Stimulated activated memory B cell treated with anti-CD40 and anti-IgM and Interleukin-4, amounts not matched to agents 10 μg/mL and 1 μg/mL and 100 μg/mL, for 72 hours (primary cell): ENCODE measurements at regions not wholly inside any gene's neighbourhood (a gene's known extent, or its start where the extent isn't known, plus 50 kb on each side); places are given as distances from the start of the nearest gene placed in this dataset.

Experiments used
- ATAC-seq: fragments of 150-1000 bp; cut with Tn5 transposase; 2 replicates; pipeline ENCODE4 v1.10.0; 2021
- H3K27ac Mint-ChIP-seq: one replicate; pipeline ENCODE4 v1.8.0; 2022; ENCODE audit warnings: mild to moderate bottlenecking, mixed read lengths
- H3K27me3 Mint-ChIP-seq: one replicate; pipeline ENCODE4 v1.8.0; 2022; ENCODE audit warnings: mixed read lengths
- H3K36me3 Mint-ChIP-seq: one replicate; pipeline ENCODE4 v1.8.0; 2022; ENCODE audit warnings: mixed read lengths
- H3K4me1 Mint-ChIP-seq: one replicate; pipeline ENCODE4 v1.8.0; 2022; ENCODE audit warnings: mixed read lengths
- H3K4me3 Mint-ChIP-seq: one replicate; pipeline ENCODE4 v1.8.0; 2022; ENCODE audit warnings: mild to moderate bottlenecking, moderate library complexity, mixed read lengths
- H3K9me3 Mint-ChIP-seq: one replicate; pipeline ENCODE4 v1.8.0; 2022; ENCODE audit warnings: mixed read lengths

DNA sequence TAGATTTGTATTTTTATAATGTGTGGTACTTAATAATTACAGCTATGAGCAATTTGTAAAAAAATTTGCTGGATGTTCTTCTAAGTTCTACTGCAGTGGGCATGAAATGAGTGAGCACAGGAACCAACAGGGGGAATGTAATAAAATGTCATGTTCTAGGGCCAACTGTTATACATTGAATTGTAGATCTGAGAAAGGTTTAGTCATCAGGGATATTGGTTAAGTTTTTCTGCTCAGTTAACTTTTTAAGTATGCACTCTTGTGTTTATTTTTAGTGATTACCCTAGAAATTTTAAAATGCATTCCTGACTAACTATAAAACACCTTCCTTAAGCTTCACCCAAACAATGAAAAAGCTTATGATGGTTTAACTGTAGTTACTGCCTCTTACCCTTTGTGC, 101.8 kb downstream of the CAND1 start:
- Mint-ChIP-seq H3K36me3 (peaks cover 6% of the 10 kb centered on the region), H3K27ac (no peak overlapping the region), H3K4me3 (no peak overlapping the region), H3K9me3 (peaks cover 3% of the 10 kb centered on the region), H3K27me3 (no peaks in the 10 kb centered on the region), H3K4me1 (no peaks in the 10 kb centered on the region)
- ATAC-seq = no peak

- H3K27me3 Mint-ChIP-seq = peaks cover 7% of the 10 kb centered on the region
- peaks cover 4% of the 10 kb centered on the region for H3K36me3 Mint-ChIP-seq
- ATAC-seq = no peak
- H3K4me1 Mint-ChIP-seq = no peaks in the 10 kb centered on the region
- H3K27ac Mint-ChIP-seq = no peak overlapping the region
- peaks cover 3% of the 10 kb centered on the region for H3K9me3 Mint-ChIP-seq
- no peak overlapping the region for H3K4me3 Mint-ChIP-seq
Observed at GRCh38 chr12:67377021-67377420, 107.9 kb downstream of the CAND1 start.

- Mint-ChIP-seq H3K9me3 (no peaks in the 10 kb centered on the region), H3K36me3 (no peaks in the 10 kb centered on the region), H3K27ac (no peak overlapping the region), H3K27me3 (peaks cover 7% of the 10 kb centered on the region), H3K4me3 (no peak overlapping the region), H3K4me1 (no peaks in the 10 kb centered on the region)
- no peak for ATAC-seq
Observed at GRCh38 chr12:67377541-67377940, 108.4 kb downstream of the CAND1 start.

- H3K4me1 Mint-ChIP-seq = no peaks in the 10 kb centered on the region
- H3K9me3 Mint-ChIP-seq = no peaks in the 10 kb centered on the region
- peaks cover 7% of the 10 kb centered on the region for H3K27me3 Mint-ChIP-seq
- no peaks in the 10 kb centered on the region for H3K36me3 Mint-ChIP-seq
- H3K4me3 Mint-ChIP-seq = no peak overlapping the region
- ATAC-seq = no peak
- no peak overlapping the region for H3K27ac Mint-ChIP-seq
Observed at GRCh38 chr12:67382241-67382871, 113.2 kb downstream of the CAND1 start.

GRCh38 chr12:67386869-67387565, 117.9 kb downstream of the CAND1 start:
- H3K36me3 Mint-ChIP-seq = no peaks in the 10 kb centered on the region

DNA sequence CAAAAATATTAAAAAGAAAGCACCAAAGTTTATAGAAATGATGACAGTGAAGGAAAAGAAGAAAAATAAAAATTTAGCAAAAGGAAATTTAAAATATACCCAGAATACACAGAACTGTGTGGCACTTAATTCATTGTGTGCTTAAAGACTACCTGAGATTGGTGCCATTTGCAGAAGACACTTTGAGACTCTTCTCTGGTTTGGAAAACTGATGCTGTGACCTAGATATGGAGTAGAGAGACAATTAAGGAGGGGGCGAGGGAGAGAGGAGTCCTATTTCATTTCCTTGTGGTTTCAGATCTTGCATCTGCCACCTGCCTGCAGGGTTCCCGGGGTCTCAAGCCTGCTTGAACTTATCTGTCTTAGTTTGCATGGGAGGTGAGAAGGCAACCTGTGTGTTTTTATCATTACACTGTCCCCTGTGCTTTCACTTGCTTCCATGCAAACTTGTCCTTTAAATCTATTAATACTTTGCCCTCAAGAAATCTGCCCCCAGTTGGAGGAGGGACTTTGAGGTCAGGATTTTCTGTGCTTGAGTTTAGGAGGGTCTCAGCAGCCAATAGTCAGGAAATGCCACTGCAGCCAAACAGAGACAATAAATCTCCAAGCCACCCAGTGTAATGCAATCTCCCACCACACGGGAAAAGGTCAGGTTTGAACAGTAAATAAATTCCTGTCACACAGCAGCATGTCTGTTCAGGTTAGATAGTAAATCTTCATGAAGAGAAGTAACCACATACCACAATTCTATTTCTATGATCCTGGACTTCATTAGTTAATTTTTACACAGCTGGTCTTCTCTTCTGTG, 119.4 kb downstream of the CAND1 start:
- no peak overlapping the region for H3K27ac Mint-ChIP-seq
- H3K4me1 Mint-ChIP-seq = no peaks in the 10 kb centered on the region
- peaks cover 3% of the 10 kb centered on the region for H3K9me3 Mint-ChIP-seq
- no peaks in the 10 kb centered on the region for H3K27me3 Mint-ChIP-seq
- H3K4me3 Mint-ChIP-seq = no peak overlapping the region
- no peaks in the 10 kb centered on the region for H3K36me3 Mint-ChIP-seq
- ATAC-seq = no peak

More at GRCh38 chr12:67386869-67387565, 117.9 kb downstream of the CAND1 start:
- no peaks in the 10 kb centered on the region for H3K4me1 Mint-ChIP-seq
- no peaks in the 10 kb centered on the region for H3K27me3 Mint-ChIP-seq
- H3K4me3 Mint-ChIP-seq = no peak overlapping the region
- ATAC-seq = no peak
- peaks cover 3% of the 10 kb centered on the region for H3K9me3 Mint-ChIP-seq
- H3K27ac Mint-ChIP-seq = no peak overlapping the region

GRCh38 chr12:67390273-67390672, 121.1 kb downstream of the CAND1 start:
- H3K4me1 Mint-ChIP-seq = no peaks in the 10 kb centered on the region
- no peaks in the 10 kb centered on the region for H3K27me3 Mint-ChIP-seq
- H3K36me3 Mint-ChIP-seq = no peaks in the 10 kb centered on the region
- no peak overlapping the region for H3K4me3 Mint-ChIP-seq
- H3K27ac Mint-ChIP-seq = no peak overlapping the region
- peak; percentile 39 for ATAC-seq
- H3K9me3 Mint-ChIP-seq = peaks cover 3% of the 10 kb centered on the region

GRCh38 chr12:67391034-67391433, 121.9 kb downstream of the CAND1 start:
- Mint-ChIP-seq H3K9me3 (peaks cover 3% of the 10 kb centered on the region), H3K36me3 (no peaks in the 10 kb centered on the region)

DNA sequence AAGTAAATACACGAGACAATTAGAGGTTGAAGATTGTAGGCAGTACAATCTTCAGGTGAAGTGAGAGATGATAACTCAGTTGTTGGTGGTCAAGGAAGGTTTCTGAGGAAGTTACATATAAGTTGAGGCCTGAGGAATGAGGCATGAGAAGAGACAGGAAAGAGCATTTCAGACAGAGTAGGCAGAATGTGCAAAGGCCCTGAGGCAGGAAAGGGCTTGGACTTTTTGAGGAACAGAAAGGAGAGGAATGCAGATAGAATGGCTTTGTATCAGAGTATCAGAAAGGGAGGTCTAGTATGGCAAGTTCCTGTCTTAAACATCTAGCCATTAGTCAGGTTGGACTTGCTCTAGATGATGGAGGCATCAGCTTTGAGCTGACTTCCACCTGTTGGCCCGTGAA, 122.5 kb downstream of the CAND1 start:
- ATAC-seq = no peak
- Mint-ChIP-seq H3K27me3 (no peaks in the 10 kb centered on the region), H3K9me3 (peaks cover 3% of the 10 kb centered on the region)

More at GRCh38 chr12:67391034-67391433, 121.9 kb downstream of the CAND1 start:
- Mint-ChIP-seq H3K4me3 (no peak overlapping the region), H3K27ac (no peak overlapping the region), H3K4me1 (no peaks in the 10 kb centered on the region), H3K27me3 (no peaks in the 10 kb centered on the region)
- no peak for ATAC-seq

GRCh38 chr12:67394550-67394949, 125.4 kb downstream of the CAND1 start:
- no peak overlapping the region for H3K4me3 Mint-ChIP-seq
- no peak overlapping the region for H3K27ac Mint-ChIP-seq
- H3K36me3 Mint-ChIP-seq = no peaks in the 10 kb centered on the region
- no peak for ATAC-seq
- H3K9me3 Mint-ChIP-seq = peaks cover 3% of the 10 kb centered on the region
- no peaks in the 10 kb centered on the region for H3K27me3 Mint-ChIP-seq
- H3K4me1 Mint-ChIP-seq = no peaks in the 10 kb centered on the region

More for the DNA sequence above, 122.5 kb downstream of the CAND1 start:
- Mint-ChIP-seq H3K27ac (no peak overlapping the region), H3K4me3 (no peak overlapping the region), H3K36me3 (no peaks in the 10 kb centered on the region), H3K4me1 (no peaks in the 10 kb centered on the region)

DNA sequence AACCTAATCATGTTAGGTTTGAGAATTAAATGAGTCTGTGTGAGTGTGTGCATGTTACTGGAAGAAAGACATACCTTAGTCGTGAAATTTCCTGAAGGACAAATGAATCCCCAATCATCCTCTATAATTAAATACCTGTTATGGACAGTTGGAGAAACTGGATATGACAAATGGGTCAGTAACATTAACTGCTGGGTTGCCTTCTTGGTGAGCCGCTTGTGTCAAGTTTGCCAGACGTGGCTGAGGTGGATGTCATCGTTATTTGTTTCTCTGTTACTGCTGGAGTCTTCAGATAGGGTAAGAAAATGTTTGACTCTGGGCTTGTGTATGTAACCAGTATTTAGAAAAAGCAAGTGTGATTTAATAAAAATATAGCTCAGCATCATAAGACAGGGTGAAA, 131.6 kb downstream of the CAND1 start:
- ATAC-seq = no peak
- H3K9me3 Mint-ChIP-seq = peaks cover 3% of the 10 kb centered on the region
- H3K4me1 Mint-ChIP-seq = no peaks in the 10 kb centered on the region
- H3K27ac Mint-ChIP-seq = no peak overlapping the region
- no peak overlapping the region for H3K4me3 Mint-ChIP-seq
- H3K36me3 Mint-ChIP-seq = no peaks in the 10 kb centered on the region
- H3K27me3 Mint-ChIP-seq = peaks cover 6% of the 10 kb centered on the region

DNA sequence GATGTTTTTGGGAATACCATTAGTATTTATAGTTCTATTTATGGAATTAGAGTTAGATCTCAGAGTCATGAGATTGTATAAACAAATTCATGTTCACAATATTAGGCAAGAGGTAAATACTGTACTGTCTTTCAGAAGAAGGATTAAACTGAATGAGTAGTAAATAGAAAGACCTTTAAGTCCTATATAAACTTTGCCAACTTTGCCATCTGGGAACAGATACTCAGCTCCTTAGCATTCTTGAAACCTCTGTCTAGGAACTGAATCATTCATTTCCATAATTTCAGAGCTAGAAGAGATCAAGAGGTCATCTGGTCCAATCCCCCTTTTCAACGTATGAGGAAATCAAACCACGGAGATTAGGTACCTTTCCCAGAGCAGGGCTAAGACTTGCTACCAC, 141.1 kb downstream of the CAND1 start:
- no peak for ATAC-seq
- H3K4me1 Mint-ChIP-seq = no peaks in the 10 kb centered on the region

GRCh38 chr12:67410667-67411067, 141.5 kb downstream of the CAND1 start:
- Mint-ChIP-seq H3K27me3 (peaks cover 10% of the 10 kb centered on the region), H3K4me1 (no peaks in the 10 kb centered on the region), H3K9me3 (peaks cover 13% of the 10 kb centered on the region), H3K27ac (no peak overlapping the region), H3K4me3 (no peak overlapping the region), H3K36me3 (peaks cover 6% of the 10 kb centered on the region)
- ATAC-seq = no peak

More for the DNA sequence above, 141.1 kb downstream of the CAND1 start:
- Mint-ChIP-seq H3K36me3 (peaks cover 6% of the 10 kb centered on the region), H3K27me3 (peaks cover 14% of the 10 kb centered on the region), H3K4me3 (no peak overlapping the region), H3K9me3 (peaks cover 16% of the 10 kb centered on the region), H3K27ac (no peak overlapping the region)

DNA sequence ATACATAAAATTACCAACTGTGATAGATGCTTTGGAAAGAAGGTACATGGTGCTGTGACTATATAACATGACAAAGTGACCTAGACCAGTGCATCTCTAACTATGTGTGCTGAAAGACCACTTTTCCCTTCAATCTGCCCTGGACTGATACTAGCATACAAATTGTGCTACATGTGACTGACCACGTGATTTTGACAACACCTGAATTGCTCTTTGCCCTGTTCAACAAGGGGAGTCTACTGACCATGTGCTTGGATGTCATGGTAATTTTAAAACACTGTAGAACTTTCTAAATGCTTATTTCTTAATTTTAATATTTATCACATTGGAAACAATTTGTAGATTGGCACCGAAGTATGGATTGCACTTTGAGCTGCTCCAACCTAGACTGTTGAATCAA, 142.4 kb downstream of the CAND1 start:
- Mint-ChIP-seq H3K4me1 (no peaks in the 10 kb centered on the region), H3K27me3 (peaks cover under 1% of the 10 kb centered on the region), H3K4me3 (no peak overlapping the region), H3K9me3 (peaks cover 8% of the 10 kb centered on the region), H3K27ac (no peak overlapping the region), H3K36me3 (no peaks in the 10 kb centered on the region)
- ATAC-seq = no peak

DNA sequence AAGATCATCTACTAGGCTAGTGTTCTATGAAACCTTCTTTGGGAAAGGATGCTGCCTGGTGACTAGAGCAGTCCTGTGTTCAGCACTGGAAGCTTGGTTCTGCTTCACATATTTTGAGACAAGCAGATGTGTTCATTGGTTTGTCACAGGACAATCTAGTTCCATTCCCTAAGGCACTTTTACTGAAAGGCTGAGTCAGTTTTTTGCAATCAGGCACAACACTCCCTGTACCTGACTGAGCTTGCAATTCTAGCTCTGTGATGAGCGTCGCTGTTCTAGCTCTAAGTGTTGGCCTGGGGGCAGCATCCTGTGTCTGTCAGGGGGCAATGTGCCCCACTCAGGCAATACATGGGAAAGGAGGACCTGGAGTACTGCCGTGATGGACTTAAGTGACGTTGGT, 144.4 kb downstream of the CAND1 start:
- Mint-ChIP-seq H3K9me3 (peaks cover 11% of the 10 kb centered on the region), H3K4me1 (no peaks in the 10 kb centered on the region), H3K4me3 (no peak overlapping the region), H3K36me3 (no peaks in the 10 kb centered on the region), H3K27me3 (no peaks in the 10 kb centered on the region), H3K27ac (no peak overlapping the region)
- ATAC-seq = no peak
